GM23338 (cell line): ENCODE measurements at regions not wholly inside any gene's neighbourhood (a gene's known extent, or its start where the extent isn't known, plus 50 kb on each side); places are given as distances from the start of the nearest gene placed in this dataset.
"Not testable (repeated sequence)": the region's sequence is repeated elsewhere in the genome, so short reads cannot be mapped to it uniquely, and the experiment has no call there.

ENCODE experiments used
- ATAC-seq: fragments of 200-7000 bp; cut with Tn5 transposase; 3 replicates; pipeline ENCODE4 v1.9.1; 2020
- DNase-seq: peaks from one replicate; pipeline ENCODE4 v3.0.0-alpha.2; 2015; ENCODE audit warnings: low spot score
- H2AFZ ChIP-seq: fragments of 200-600 bp; sonication (generic); 2 replicates; pipeline ENCODE4 v1.8.0; 2016; ENCODE audit warnings: antibody characterized with exemption, mild to moderate bottlenecking, moderate library complexity
- H3F3A ChIP-seq: fragments of 200-600 bp; sonication (generic); replicated peaks from 2 replicates; pipeline ENCODE4 v1.8.0; 2017; ENCODE audit warnings: antibody characterized with exemption, mixed run types, low read depth
- H3K27ac ChIP-seq: fragments of 200-600 bp; sonication (generic); 2 replicates; pipeline ENCODE4 v1.6.1; 2016; ENCODE audit warnings: low read depth
- H3K27me3 ChIP-seq: fragments of 200-600 bp; sonication (generic); 2 replicates; pipeline ENCODE4 v1.8.0; 2016; ENCODE audit warnings: mild to moderate bottlenecking, mixed run types, moderate library complexity; ENCODE audit not compliant: insufficient read depth
- H3K36me3 ChIP-seq: fragments of 200-600 bp; sonication (generic); 2 replicates; pipeline ENCODE4 v1.8.0; 2016; ENCODE audit warnings: mild to moderate bottlenecking; ENCODE audit not compliant: insufficient read depth
- H3K4me1 ChIP-seq: fragments of 200-600 bp; sonication (generic); 2 replicates; pipeline ENCODE4 v1.8.0; 2016; ENCODE audit warnings: mild to moderate bottlenecking, moderate library complexity; ENCODE audit not compliant: insufficient read depth
- H3K4me2 ChIP-seq: fragments of 200-600 bp; sonication (generic); 2 replicates; pipeline ENCODE4 v1.7.1; 2017; ENCODE audit warnings: mixed run types
- H3K4me3 ChIP-seq: fragments of 200-600 bp; sonication (generic); 2 replicates; pipeline ENCODE4 v1.6.1; 2016; ENCODE audit warnings: mixed run types
- H3K79me2 ChIP-seq: fragments of 200-600 bp; sonication (generic); replicated peaks from 2 replicates; pipeline ENCODE4 v1.8.0; 2017; ENCODE audit warnings: mild to moderate bottlenecking; ENCODE audit not compliant: insufficient read depth
- H3K9me2 ChIP-seq: fragments of 200-600 bp; sonication (generic); 2 replicates; pipeline ENCODE4 v1.8.0; 2017; ENCODE audit not compliant: insufficient read depth
- H4K20me1 ChIP-seq: fragments of 200-600 bp; sonication (generic); replicated peaks from 2 replicates; pipeline ENCODE4 v1.8.0; 2017; ENCODE audit warnings: mild to moderate bottlenecking; ENCODE audit not compliant: insufficient read depth
- H3K27ac Mint-ChIP-seq: 2 replicates; pipeline ENCODE4 v1.8.0; 2020; ENCODE audit warnings: inconsistent platforms, mild to moderate bottlenecking, moderate library complexity, mixed read lengths
- H3K27me3 Mint-ChIP-seq: 3 replicates; pipeline ENCODE4 v1.8.0; 2022; ENCODE audit warnings: low read depth, mild to moderate bottlenecking, moderate library complexity, mixed read lengths, inconsistent platforms; ENCODE audit not compliant: insufficient read depth, poor library complexity
- H3K36me3 Mint-ChIP-seq: 3 replicates; pipeline ENCODE4 v1.8.0; 2021; ENCODE audit warnings: low read depth, mild to moderate bottlenecking, inconsistent platforms, moderate library complexity, mixed read lengths
- H3K4me1 Mint-ChIP-seq: 3 replicates; pipeline ENCODE4 v1.8.0; 2020; ENCODE audit warnings: mild to moderate bottlenecking, inconsistent platforms, mixed read lengths
- H3K4me3 Mint-ChIP-seq: 3 replicates; pipeline ENCODE4 v1.8.0; 2021; ENCODE audit warnings: moderate library complexity, mild to moderate bottlenecking, inconsistent platforms, mixed read lengths
- H3K9me3 Mint-ChIP-seq: 3 replicates; pipeline ENCODE4 v1.8.0; 2020; ENCODE audit warnings: moderate library complexity, mild to moderate bottlenecking, inconsistent platforms, mixed read lengths
- CREB1 ChIP-seq: fragments of 250-450 bp; sonication (Bioruptor Pico); IDR thresholded peaks from 2 replicates; pipeline ENCODE4 v1.5.0; 2020; ENCODE audit warnings: low read depth, mild to moderate bottlenecking, moderate library complexity
- CTCF ChIP-seq, 2 experiments: fragments of 200-600 bp in 1 of 2; sonication (generic) in 1 of 2; conservative IDR thresholded peaks; 2 replicates each; pipeline versions ENCODE4 v1.5.1 to v1.6.1; 2016 to 2017; ENCODE audit warnings: antibody characterized with exemption in 2 of 2, low read depth in 2 of 2, mild to moderate bottlenecking in 2 of 2, moderate library complexity in 1 of 2
- EZH2phosphoT487 ChIP-seq: fragments of 200-600 bp; sonication (generic); IDR thresholded peaks from one replicate; pipeline ENCODE4 v1.8.1; 2018; ENCODE audit warnings: antibody characterized with exemption; ENCODE audit not compliant: unreplicated experiment
- NANOG ChIP-seq: IDR thresholded peaks from 2 replicates; pipeline ENCODE4 v1.6.1; 2016; ENCODE audit warnings: antibody characterized with exemption, borderline replicate concordance
- POLR2AphosphoS5 ChIP-seq: IDR thresholded peaks from 2 replicates; pipeline ENCODE4 v1.6.1; 2016; ENCODE audit warnings: antibody characterized with exemption, low read depth
- REST ChIP-seq: IDR thresholded peaks from one replicate; pipeline ENCODE4 v1.6.1; 2018; ENCODE audit warnings: antibody characterized with exemption; ENCODE audit not compliant: unreplicated experiment
- ZNF462 ChIP-seq: fragments of 250-450 bp; sonication (Bioruptor Pico); IDR thresholded peaks from 2 replicates; pipeline ENCODE4 v1.5.0; 2020; ENCODE audit warnings: mild to moderate bottlenecking, moderate library complexity

- H4K20me1 ChIP-seq, H3K36me3 ChIP-seq, H3K27me3 Mint-ChIP-seq, H3K9me3 Mint-ChIP-seq, H3K9me2 ChIP-seq, H3K79me2 ChIP-seq, H3F3A ChIP-seq, H3K4me2 ChIP-seq, H3K36me3 Mint-ChIP-seq, H3K4me3 Mint-ChIP-seq, H3K27ac Mint-ChIP-seq, DNase-seq, H3K4me3 ChIP-seq, H2AFZ ChIP-seq, ATAC-seq, H3K27me3 ChIP-seq, H3K27ac ChIP-seq: not testable (repeated sequence)
- H3K4me1 ChIP-seq: peaks cover 29% of the 10 kb centered on the region
- H3K4me1 Mint-ChIP-seq: peaks cover 35% of the 10 kb centered on the region
These were observed 104.4 kb downstream of the LMO4 start for GRCh38 chr1:87433101-87433500.

GRCh38 chr1:87435484-87435883 lies 106.8 kb downstream of the LMO4 start:
- no peak for DNase-seq
- Histone ChIP-seq H3F3A (no peaks in the 10 kb centered on the region), H3K27me3 (no peaks in the 10 kb centered on the region), H2AFZ (0 out of 2 replicates have a peak overlapping the region, but pooled peaks have one; percentile 47), H4K20me1 (no peaks in the 10 kb centered on the region), H3K36me3 (no peaks in the 10 kb centered on the region), H3K4me2 (no peak overlapping the region), H3K79me2 (no peaks in the 10 kb centered on the region), H3K4me1 (peaks cover 16% of the 10 kb centered on the region), H3K27ac (no peak overlapping the region), H3K9me2 (0 out of 2 replicates have a peak, but pooled peaks cover 2% of the 10 kb centered on the region), H3K4me3 (no peak overlapping the region)
- H3K27ac Mint-ChIP-seq: peak overlapping the region; percentile 8; the same call in 1 of the 2 replicates
- H3K4me1 Mint-ChIP-seq: peaks cover 24% of the 10 kb centered on the region
- H3K4me3 Mint-ChIP-seq: no peak overlapping the region
- peaks cover 7% of the 10 kb centered on the region for H3K27me3 Mint-ChIP-seq
- no peaks in the 10 kb centered on the region for H3K9me3 Mint-ChIP-seq
- H3K36me3 Mint-ChIP-seq: peaks cover 3% of the 10 kb centered on the region; the same call in 1 of the 3 replicates
- ATAC-seq: no peak
- TF ChIP-seq EZH2phosphoT487: no peak
- TF ChIP-seq CTCF (conservative IDR thresholded peaks at IDR 0.05; ENCODE audit: low read depth in 2 of 2): no peak
- no peak for TF ChIP-seq REST
- TF ChIP-seq CREB1 (CRISPR knock-in tag): no peak
- TF ChIP-seq POLR2AphosphoS5: no peak
- TF ChIP-seq ZNF462 (CRISPR knock-in tag): no peak
- TF ChIP-seq NANOG: no peak
